ENCODE measurements at regions not wholly inside any gene's neighbourhood (a gene's known extent, or its start where the extent isn't known, plus 50 kb on each side); places are given as distances from the start of the nearest gene placed in this dataset.

GRCh38 chr4:22573198-22573597 lies 57.3 kb upstream of the ADGRA3 start:
- TF ChIP-seq POLR2A (IDR thresholded peaks at IDR 0.05) (no peak), POLR2AphosphoS5 (IDR thresholded peaks at IDR 0.05) (no peak)
- TF ChIP-seq, protein P1, sequence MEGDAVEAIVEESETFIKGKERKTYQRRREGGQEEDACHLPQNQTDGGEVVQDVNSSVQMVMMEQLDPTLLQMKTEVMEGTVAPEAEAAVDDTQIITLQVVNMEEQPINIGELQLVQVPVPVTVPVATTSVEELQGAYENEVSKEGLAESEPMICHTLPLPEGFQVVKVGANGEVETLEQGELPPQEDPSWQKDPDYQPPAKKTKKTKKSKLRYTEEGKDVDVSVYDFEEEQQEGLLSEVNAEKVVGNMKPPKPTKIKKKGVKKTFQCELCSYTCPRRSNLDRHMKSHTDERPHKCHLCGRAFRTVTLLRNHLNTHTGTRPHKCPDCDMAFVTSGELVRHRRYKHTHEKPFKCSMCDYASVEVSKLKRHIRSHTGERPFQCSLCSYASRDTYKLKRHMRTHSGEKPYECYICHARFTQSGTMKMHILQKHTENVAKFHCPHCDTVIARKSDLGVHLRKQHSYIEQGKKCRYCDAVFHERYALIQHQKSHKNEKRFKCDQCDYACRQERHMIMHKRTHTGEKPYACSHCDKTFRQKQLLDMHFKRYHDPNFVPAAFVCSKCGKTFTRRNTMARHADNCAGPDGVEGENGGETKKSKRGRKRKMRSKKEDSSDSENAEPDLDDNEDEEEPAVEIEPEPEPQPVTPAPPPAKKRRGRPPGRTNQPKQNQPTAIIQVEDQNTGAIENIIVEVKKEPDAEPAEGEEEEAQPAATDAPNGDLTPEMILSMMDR (IDR thresholded peaks at IDR 0.05): no peak

All from prostate gland (tissue), 2 donors.